ENCODE measurements at regions not wholly inside any gene's neighbourhood (a gene's known extent, or its start where the extent isn't known, plus 50 kb on each side); places are given as distances from the start of the nearest gene placed in this dataset.

GRCh38 chr7:47091141-47091540 is 490.8 kb downstream of the TNS3 start:
- no peak overlapping the region for H3K27ac Mint-ChIP-seq
- no peaks in the 10 kb centered on the region for H3K36me3 Mint-ChIP-seq
- H3K27me3 ChIP-seq = no peaks in the 10 kb centered on the region
- TF ChIP-seq CTCF (IDR thresholded peaks at IDR 0.05) (no peak), EZH2phosphoT487 (IDR thresholded peaks at IDR 0.05) (no peak), EZH2 (IDR thresholded peaks at IDR 0.05) (no peak)
- no peak overlapping the region for H3K27ac ChIP-seq
- H3K4me2 ChIP-seq = no peak overlapping the region
- H2AFZ ChIP-seq (replicated peaks) = no peak overlapping the region
- no peak overlapping the region for H3K4me3 ChIP-seq
- peaks cover 4% of the 10 kb centered on the region for H3K4me1 Mint-ChIP-seq
- H3K27me3 Mint-ChIP-seq (ENCODE audit: insufficient read depth, low read depth) = peaks cover 3% of the 10 kb centered on the region
- H3K4me1 ChIP-seq = no peaks in the 10 kb centered on the region
- no peaks in the 10 kb centered on the region for H3F3A ChIP-seq (ENCODE audit: low read depth)
- no peaks in the 10 kb centered on the region for H3K79me2 ChIP-seq (ENCODE audit: low read depth)
- H4K20me1 ChIP-seq (ENCODE audit: low read depth) = no peaks in the 10 kb centered on the region
- no peak overlapping the region for H3K9ac ChIP-seq
- no peaks in the 10 kb centered on the region for H3K36me3 ChIP-seq
- H3K9me3 Mint-ChIP-seq = no peaks in the 10 kb centered on the region
- no peak overlapping the region for H3K4me3 Mint-ChIP-seq
- no peak for DNase-seq (ENCODE audit: low spot score)
- no peaks in the 10 kb centered on the region for H3K9me3 ChIP-seq (ENCODE audit: low read depth)

- Mint-ChIP-seq H3K9me3 (no peaks in the 10 kb centered on the region), H3K4me1 (peaks cover 4% of the 10 kb centered on the region), H3K27me3 (ENCODE audit: insufficient read depth, low read depth) (peaks cover 3% of the 10 kb centered on the region), H3K36me3 (no peaks in the 10 kb centered on the region), H3K4me3 (no peak overlapping the region), H3K27ac (no peak overlapping the region)
- H2AFZ ChIP-seq (replicated peaks) = no peak overlapping the region
- no peaks in the 10 kb centered on the region for H3K79me2 ChIP-seq (ENCODE audit: low read depth)
- H3K36me3 ChIP-seq = no peaks in the 10 kb centered on the region
- no peaks in the 10 kb centered on the region for H4K20me1 ChIP-seq (ENCODE audit: low read depth)
- H3F3A ChIP-seq (ENCODE audit: low read depth) = no peaks in the 10 kb centered on the region
- H3K4me2 ChIP-seq = no peak overlapping the region
- H3K9ac ChIP-seq = no peak overlapping the region
- no peaks in the 10 kb centered on the region for H3K9me3 ChIP-seq (ENCODE audit: low read depth)
- no peak overlapping the region for H3K27ac ChIP-seq
- no peaks in the 10 kb centered on the region for H3K4me1 ChIP-seq
- no peak for DNase-seq (ENCODE audit: low spot score)
- no peak overlapping the region for H3K4me3 ChIP-seq
- TF ChIP-seq EZH2 (IDR thresholded peaks at IDR 0.05) (no peak), CTCF (IDR thresholded peaks at IDR 0.05) (no peak), EZH2phosphoT487 (IDR thresholded peaks at IDR 0.05) (no peak)
- H3K27me3 ChIP-seq = no peaks in the 10 kb centered on the region
These were observed 492.4 kb downstream of the TNS3 start for GRCh38 chr7:47089461-47089860.

- H3K4me1 ChIP-seq = no peaks in the 10 kb centered on the region
These were observed 492.9 kb downstream of the TNS3 start for GRCh38 chr7:47089068-47089417.

More at GRCh38 chr7:47089068-47089417, 492.9 kb downstream of the TNS3 start:
- H3K79me2 ChIP-seq (ENCODE audit: low read depth) = no peaks in the 10 kb centered on the region
- Mint-ChIP-seq H3K9me3 (no peaks in the 10 kb centered on the region), H3K4me3 (no peak overlapping the region), H3K36me3 (no peaks in the 10 kb centered on the region), H3K27ac (no peak overlapping the region), H3K27me3 (ENCODE audit: insufficient read depth, low read depth) (peaks cover 3% of the 10 kb centered on the region), H3K4me1 (peaks cover 4% of the 10 kb centered on the region)
- H4K20me1 ChIP-seq (ENCODE audit: low read depth) = no peaks in the 10 kb centered on the region
- H3K9ac ChIP-seq = no peak overlapping the region
- no peak for DNase-seq (ENCODE audit: low spot score)
- no peak for TF ChIP-seq CTCF (IDR thresholded peaks at IDR 0.05)
- TF ChIP-seq EZH2phosphoT487 (IDR thresholded peaks at IDR 0.05) = no peak
- no peak for TF ChIP-seq EZH2 (IDR thresholded peaks at IDR 0.05)
- no peak overlapping the region for H3K4me2 ChIP-seq
- H3K36me3 ChIP-seq = no peaks in the 10 kb centered on the region
- no peaks in the 10 kb centered on the region for H3F3A ChIP-seq (ENCODE audit: low read depth)
- no peaks in the 10 kb centered on the region for H3K9me3 ChIP-seq (ENCODE audit: low read depth)
- H3K27me3 ChIP-seq = no peaks in the 10 kb centered on the region
- H3K4me3 ChIP-seq = no peak overlapping the region
- no peak overlapping the region for H2AFZ ChIP-seq (replicated peaks)
- H3K27ac ChIP-seq = no peak overlapping the region
